GM23248 (cell line): ENCODE measurements at regions not wholly inside any gene's neighbourhood (a gene's known extent, or its start where the extent isn't known, plus 50 kb on each side); places are given as distances from the start of the nearest gene placed in this dataset.
"Not testable (repeated sequence)": the region's sequence is repeated elsewhere in the genome, so short reads cannot be mapped to it uniquely, and the experiment has no call there.

Experiments
- DNase-seq: peaks from one replicate; pipeline ENCODE4 v3.0.0-alpha.2; 2015
- H2AFZ ChIP-seq: fragments of 200-600 bp; sonication (generic); 2 replicates; pipeline ENCODE4 v1.6.1; 2016; ENCODE audit warnings: antibody characterized with exemption
- H3F3A ChIP-seq: fragments of 200-600 bp; sonication (generic); 2 replicates; pipeline ENCODE4 v1.6.1; 2016; ENCODE audit warnings: mild to moderate bottlenecking, antibody characterized with exemption, mixed run types; ENCODE audit not compliant: insufficient read depth
- H3K27ac ChIP-seq: fragments of 200-600 bp; sonication (generic); 2 replicates; pipeline ENCODE4 v1.5.1; 2016; ENCODE audit warnings: mild to moderate bottlenecking
- H3K27me3 ChIP-seq: fragments of 200-600 bp; sonication (generic); replicated peaks from 2 replicates; pipeline ENCODE4 v1.6.1; 2016; ENCODE audit warnings: mild to moderate bottlenecking; ENCODE audit not compliant: insufficient read depth
- H3K36me3 ChIP-seq: fragments of 200-600 bp; sonication (generic); 2 replicates; pipeline ENCODE4 v1.6.1; 2016; ENCODE audit warnings: low read depth, mild to moderate bottlenecking
- H3K4me1 ChIP-seq: fragments of 200-600 bp; sonication (generic); 2 replicates; pipeline ENCODE4 v1.6.1; 2016; ENCODE audit warnings: mild to moderate bottlenecking; ENCODE audit not compliant: insufficient read depth
- H3K4me2 ChIP-seq: fragments of 200-600 bp; sonication (generic); one replicate; pipeline ENCODE4 v1.6.1; 2016; ENCODE audit warnings: mild to moderate bottlenecking; ENCODE audit not compliant: unreplicated experiment
- H3K4me3 ChIP-seq: fragments of 200-600 bp; sonication (generic); 2 replicates; pipeline ENCODE4 v1.5.1; 2016; ENCODE audit warnings: mild to moderate bottlenecking
- H3K79me2 ChIP-seq: fragments of 200-600 bp; sonication (generic); 2 replicates; pipeline ENCODE4 v1.6.1; 2016; ENCODE audit warnings: mild to moderate bottlenecking; ENCODE audit not compliant: insufficient read depth
- H3K9ac ChIP-seq: fragments of 200-600 bp; sonication (generic); 2 replicates; pipeline ENCODE4 v1.6.1; 2016; ENCODE audit warnings: mild to moderate bottlenecking
- H3K9me2 ChIP-seq: fragments of 200-600 bp; sonication (generic); 2 replicates; pipeline ENCODE4 v1.6.1; 2016; ENCODE audit warnings: mixed run types, mild to moderate bottlenecking, moderate library complexity; ENCODE audit not compliant: insufficient read depth
- H3K9me3 ChIP-seq: fragments of 200-600 bp; sonication (generic); one replicate; pipeline ENCODE4 v1.6.1; 2017; ENCODE audit warnings: low read depth
- H4K20me1 ChIP-seq: fragments of 200-600 bp; sonication (generic); 2 replicates; pipeline ENCODE4 v1.6.0; 2016; ENCODE audit not compliant: insufficient read depth
- EZH2 ChIP-seq: fragments of 200-600 bp; sonication (generic); IDR thresholded peaks from 2 replicates; pipeline ENCODE4 v1.6.1; 2018; ENCODE audit warnings: antibody characterized with exemption, mild to moderate bottlenecking; ENCODE audit not compliant: insufficient read depth, poor library complexity, severe bottlenecking
- EZH2phosphoT487 ChIP-seq: fragments of 200-600 bp; sonication (generic); IDR thresholded peaks from 2 replicates; pipeline ENCODE4 v1.6.1; 2018; ENCODE audit warnings: antibody characterized with exemption, moderate library complexity, mild to moderate bottlenecking, low read depth; ENCODE audit not compliant: insufficient read depth
- WGBS, 2 experiments: methylation state at CpG; one replicate each; pipeline ENCODE4 v1.1.6; 2015 to 2017; ENCODE audit warnings: low lambda C conversion rate in 2 of 2, low coverage in 1 of 2; ENCODE audit errors: missing lambda C conversion rate in 2 of 2; 5-methylcytosine and 5-hydroxymethylcytosine counted together
- in situ Hi-C: fragments of 300-500 bp; cut with MboI; formaldehyde crosslinking; loops from 2 replicates; pipeline ENCODE4 v1.15.0; 2020

DNA sequence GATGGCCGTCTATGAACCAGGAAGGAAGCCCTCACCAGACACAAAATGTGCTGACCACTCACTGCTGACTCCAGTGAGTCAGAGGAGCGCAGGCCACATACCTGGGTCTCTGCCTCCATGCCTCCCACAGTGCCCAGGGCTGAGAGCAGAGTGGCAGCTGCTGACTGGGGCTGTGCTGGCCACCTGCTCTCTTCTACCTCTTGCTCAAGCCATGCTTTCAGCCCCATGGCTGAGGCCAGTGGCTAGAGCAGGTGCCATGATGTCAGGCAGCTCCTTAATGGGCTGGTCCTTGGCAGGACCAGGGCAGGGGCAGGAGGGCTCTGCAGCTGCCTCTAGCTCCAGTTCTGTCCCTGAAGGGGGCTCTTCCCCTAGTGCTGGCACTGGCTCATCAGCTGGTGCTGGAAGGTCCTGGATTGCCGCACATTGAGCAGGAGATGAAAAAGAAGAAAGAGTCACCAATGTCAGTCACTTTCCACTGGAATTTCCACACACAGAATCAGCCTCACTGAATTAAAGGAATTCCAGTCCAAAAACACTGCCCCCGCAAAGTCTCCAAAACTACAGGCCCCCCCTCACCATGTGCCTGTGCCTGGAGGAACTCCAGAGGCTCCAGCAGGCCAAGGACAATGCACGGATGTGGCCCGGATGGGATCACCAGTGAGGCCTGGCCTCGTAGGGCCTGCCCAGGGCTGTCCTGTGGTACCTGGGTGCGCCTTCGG is 86.4 kb downstream of the GGTLC2 start:
- Histone ChIP-seq H3K9ac (no peak overlapping the region), H4K20me1 (no peaks in the 10 kb centered on the region), H3K9me2 (no peaks in the 10 kb centered on the region), H3F3A (no peaks in the 10 kb centered on the region), H2AFZ (no peak overlapping the region), H3K4me3 (no peak overlapping the region), H3K27ac (no peak overlapping the region), H3K9me3 (no peaks in the 10 kb centered on the region), H3K4me1 (no peaks in the 10 kb centered on the region), H3K4me2 (no peak overlapping the region), H3K79me2 (no peaks in the 10 kb centered on the region), H3K36me3 (no peaks in the 10 kb centered on the region), H3K27me3 (0 out of 2 replicates have a peak, but pooled peaks cover 9% of the 10 kb centered on the region)
- DNase-seq = no peak
- WGBS, 2 experiments = 63 to 76% methylated on average over 9 of the region's 9 CpGs
- in situ Hi-C loops = no loop called here
- TF ChIP-seq EZH2 (no peak), EZH2phosphoT487 (no peak)

DNA sequence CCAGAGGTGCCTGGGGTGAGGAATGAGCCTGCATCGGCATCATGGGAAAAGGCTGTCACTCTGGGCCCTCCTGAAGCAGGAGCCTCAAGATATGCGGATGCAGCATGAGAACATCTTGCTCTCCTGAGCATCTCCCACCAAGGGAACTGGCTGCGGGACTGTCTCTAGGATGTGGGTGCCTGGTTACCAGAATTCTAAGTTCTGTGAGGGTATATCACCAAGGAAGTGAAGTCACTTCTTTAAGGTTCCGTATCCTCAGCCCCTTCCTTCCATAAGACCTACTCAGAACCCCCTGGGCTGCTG is 86.9 kb downstream of the GGTLC2 start:
- Histone ChIP-seq H3K4me3 (no peak overlapping the region), H3K79me2 (no peaks in the 10 kb centered on the region), H4K20me1 (no peaks in the 10 kb centered on the region), H3K27ac (no peak overlapping the region), H3K36me3 (no peaks in the 10 kb centered on the region), H2AFZ (no peak overlapping the region), H3K9me3 (no peaks in the 10 kb centered on the region), H3K4me1 (no peaks in the 10 kb centered on the region), H3K9ac (no peak overlapping the region), H3F3A (no peaks in the 10 kb centered on the region), H3K27me3 (0 out of 2 replicates have a peak, but pooled peaks cover 10% of the 10 kb centered on the region), H3K4me2 (no peak overlapping the region), H3K9me2 (no peaks in the 10 kb centered on the region)
- in situ Hi-C loops = no loop called here
- WGBS, 2 experiments = 49 to 58% methylated on average over 4 of the region's 4 CpGs
- no peak for DNase-seq
- no peak for TF ChIP-seq EZH2phosphoT487
- TF ChIP-seq EZH2 = no peak

DNA sequence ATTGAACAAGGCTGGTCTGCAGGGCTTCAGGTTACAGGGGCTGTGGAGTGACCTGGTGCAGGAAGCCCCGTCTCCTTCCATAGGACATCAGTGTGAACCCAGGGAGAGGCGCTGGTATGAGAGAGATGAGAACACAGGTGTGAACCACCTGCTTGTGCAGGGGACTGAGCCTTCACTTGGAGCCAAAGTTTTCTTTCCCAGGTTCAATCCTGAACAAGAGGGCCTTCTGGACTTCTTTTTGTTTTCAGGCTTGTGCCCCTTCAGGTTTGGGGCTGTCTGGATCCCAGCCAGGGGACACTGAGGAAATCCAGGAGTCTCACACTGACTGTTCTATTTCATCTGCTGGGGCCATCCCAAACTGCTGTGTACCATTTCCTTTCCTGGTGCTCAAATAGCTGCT is 88.6 kb downstream of the GGTLC2 start:
- H3F3A ChIP-seq, H3K4me3 ChIP-seq, H3K79me2 ChIP-seq, H3K27ac ChIP-seq, H3K4me1 ChIP-seq, H3K9me3 ChIP-seq, H3K36me3 ChIP-seq, H3K9me2 ChIP-seq, in situ Hi-C loops, DNase-seq, H2AFZ ChIP-seq, H4K20me1 ChIP-seq, H3K4me2 ChIP-seq, H3K9ac ChIP-seq, H3K27me3 ChIP-seq: not testable (repeated sequence)
- 39 to 46% methylated on average over 2 of the region's 2 CpGs for WGBS, 2 experiments

DNA sequence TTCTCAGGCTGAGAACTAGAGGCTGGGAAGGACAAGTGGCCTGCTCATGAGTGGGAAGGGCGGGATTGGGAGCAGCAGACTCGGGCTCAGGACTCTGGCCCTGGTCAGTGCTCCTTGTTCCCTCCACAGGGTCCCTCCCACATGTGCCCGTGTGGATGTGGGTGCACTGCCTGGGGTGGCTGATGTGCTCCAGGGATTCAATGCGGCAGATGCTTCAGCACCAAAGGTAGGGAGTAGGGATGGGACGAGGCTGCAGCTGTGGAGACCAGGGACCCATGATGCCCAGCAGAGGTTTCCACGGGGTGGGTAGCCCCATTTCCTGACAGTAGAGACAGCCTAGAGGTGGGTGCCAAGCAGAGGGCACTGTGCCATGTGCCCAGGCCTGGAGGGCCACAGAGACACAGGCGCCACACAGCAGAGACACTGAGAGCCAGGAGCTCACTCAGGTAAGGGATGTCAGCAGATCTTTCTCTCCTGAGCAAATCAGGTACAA is 89.5 kb downstream of the GGTLC2 start:
- DNase-seq = no peak
- Histone ChIP-seq H3K36me3 (no peaks in the 10 kb centered on the region), H3K4me3 (no peak overlapping the region), H3K27ac (no peak overlapping the region), H3K4me1 (no peaks in the 10 kb centered on the region), H3K4me2 (no peak overlapping the region), H3K27me3 (peaks cover 8% of the 10 kb centered on the region; the same call in 1 of the 2 replicates), H3K9me3 (no peaks in the 10 kb centered on the region), H3K9me2 (no peaks in the 10 kb centered on the region), H4K20me1 (no peaks in the 10 kb centered on the region), H3K9ac (no peak overlapping the region), H3K79me2 (no peaks in the 10 kb centered on the region), H2AFZ (no peak overlapping the region), H3F3A (no peaks in the 10 kb centered on the region)
- TF ChIP-seq EZH2phosphoT487 (no peak), EZH2 (no peak)
- 47% methylated on average over 5 to 7 of the region's 7 CpGs for WGBS, 2 experiments
- in situ Hi-C loops = no loop called here

DNA sequence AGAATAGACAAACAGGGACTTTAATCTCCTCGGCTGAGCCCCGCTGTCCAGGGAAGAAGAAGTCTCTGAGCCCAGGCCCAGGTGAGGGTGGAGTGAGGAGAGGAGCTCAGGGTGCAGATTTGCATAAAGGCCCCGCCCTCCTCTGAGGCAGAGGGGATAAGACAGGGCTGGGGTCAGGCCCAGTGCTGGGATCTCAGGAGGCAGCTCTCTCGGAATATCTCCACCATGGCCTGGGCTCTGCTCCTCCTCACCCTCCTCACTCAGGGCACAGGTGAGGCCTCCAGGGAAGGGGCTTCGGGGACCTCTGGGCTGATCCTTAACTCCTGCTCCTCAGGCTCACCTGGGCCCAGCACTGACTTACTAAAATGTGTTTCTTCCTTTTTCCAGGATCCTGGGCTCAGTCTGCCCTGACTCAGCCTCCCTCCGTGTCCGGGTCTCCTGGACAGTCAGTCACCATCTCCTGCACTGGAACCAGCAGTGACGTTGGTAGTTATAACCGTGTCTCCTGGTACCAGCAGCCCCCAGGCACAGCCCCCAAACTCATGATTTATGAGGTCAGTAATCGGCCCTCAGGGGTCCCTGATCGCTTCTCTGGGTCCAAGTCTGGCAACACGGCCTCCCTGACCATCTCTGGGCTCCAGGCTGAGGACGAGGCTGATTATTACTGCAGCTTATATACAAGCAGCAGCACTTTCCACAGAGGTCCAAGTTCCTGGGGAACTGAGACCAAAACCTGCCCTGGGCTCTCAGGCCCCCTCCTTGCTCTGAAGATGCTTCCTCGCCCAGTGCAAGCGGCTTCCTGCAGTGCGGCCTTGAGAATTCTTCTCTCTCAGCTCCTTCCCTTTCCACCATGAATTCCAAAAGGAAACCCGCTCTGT is 90.2 kb downstream of the GGTLC2 start:
- H3K36me3 ChIP-seq, H2AFZ ChIP-seq, in situ Hi-C loops, H3K9ac ChIP-seq, H3K4me3 ChIP-seq, H3K27me3 ChIP-seq, H3F3A ChIP-seq, H3K4me1 ChIP-seq, H3K79me2 ChIP-seq, H3K4me2 ChIP-seq, H3K27ac ChIP-seq, H4K20me1 ChIP-seq, H3K9me2 ChIP-seq, H3K9me3 ChIP-seq, DNase-seq: not testable (repeated sequence)
- 38 to 41% methylated on average over 17 of the region's 17 CpGs for WGBS, 2 experiments

DNA sequence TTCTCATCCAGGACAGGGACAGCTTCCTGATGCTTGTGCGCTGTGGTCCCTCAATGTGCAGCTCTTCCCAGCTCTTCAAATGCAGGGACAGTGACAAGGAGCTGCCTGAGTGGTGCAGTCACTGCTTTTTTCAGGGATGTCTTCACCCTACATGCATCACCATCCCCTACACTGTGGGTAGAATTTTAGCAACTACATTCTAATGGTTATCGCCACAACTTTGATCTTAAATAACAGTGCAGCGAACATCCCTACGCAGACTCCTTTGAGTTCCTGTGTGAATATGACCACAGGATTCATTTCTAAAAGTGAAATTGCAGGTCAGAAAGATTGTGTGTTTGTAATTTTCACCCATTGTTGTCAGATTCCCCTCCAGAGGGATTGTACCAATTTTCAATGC is 90.9 kb downstream of the GGTLC2 start:
- H3K9ac ChIP-seq, H3K9me3 ChIP-seq, H4K20me1 ChIP-seq, H3K9me2 ChIP-seq, H3K4me1 ChIP-seq, H2AFZ ChIP-seq, H3F3A ChIP-seq, H3K27me3 ChIP-seq, in situ Hi-C loops, H3K4me3 ChIP-seq, H3K4me2 ChIP-seq, DNase-seq, H3K79me2 ChIP-seq, H3K27ac ChIP-seq, H3K36me3 ChIP-seq: not testable (repeated sequence)
- WGBS, 2 experiments = 90 to 96% methylated on average over 4 of the region's 4 CpGs
